Astrocyte of the cerebellum (primary cell): ENCODE measurements at regions not wholly inside any gene's neighbourhood (a gene's known extent, or its start where the extent isn't known, plus 50 kb on each side); places are given as distances from the start of the nearest gene placed in this dataset.

Experiments
- DNase-seq: peaks from one replicate; pipeline ENCODE4 v3.0.0-alpha.2; 2011; ENCODE audit warnings: low read depth
- H3K4me3 ChIP-seq: 2 replicates; pipeline ENCODE4 v1.5.1; 2011; ENCODE audit warnings: mild to moderate bottlenecking, low read depth, low read length, moderate library complexity
- CTCF ChIP-seq: IDR thresholded peaks from 2 replicates; pipeline ENCODE4 v1.5.1; 2012; ENCODE audit warnings: low read length, low read depth, moderate library complexity, mild to moderate bottlenecking; ENCODE audit errors: missing control alignments
- in situ Hi-C: cut with HindIII; loops from 2 replicates; pipeline ENCODE4 v1.10.0; 2017; ENCODE audit warnings: low sequenced_read_pairs

DNA sequence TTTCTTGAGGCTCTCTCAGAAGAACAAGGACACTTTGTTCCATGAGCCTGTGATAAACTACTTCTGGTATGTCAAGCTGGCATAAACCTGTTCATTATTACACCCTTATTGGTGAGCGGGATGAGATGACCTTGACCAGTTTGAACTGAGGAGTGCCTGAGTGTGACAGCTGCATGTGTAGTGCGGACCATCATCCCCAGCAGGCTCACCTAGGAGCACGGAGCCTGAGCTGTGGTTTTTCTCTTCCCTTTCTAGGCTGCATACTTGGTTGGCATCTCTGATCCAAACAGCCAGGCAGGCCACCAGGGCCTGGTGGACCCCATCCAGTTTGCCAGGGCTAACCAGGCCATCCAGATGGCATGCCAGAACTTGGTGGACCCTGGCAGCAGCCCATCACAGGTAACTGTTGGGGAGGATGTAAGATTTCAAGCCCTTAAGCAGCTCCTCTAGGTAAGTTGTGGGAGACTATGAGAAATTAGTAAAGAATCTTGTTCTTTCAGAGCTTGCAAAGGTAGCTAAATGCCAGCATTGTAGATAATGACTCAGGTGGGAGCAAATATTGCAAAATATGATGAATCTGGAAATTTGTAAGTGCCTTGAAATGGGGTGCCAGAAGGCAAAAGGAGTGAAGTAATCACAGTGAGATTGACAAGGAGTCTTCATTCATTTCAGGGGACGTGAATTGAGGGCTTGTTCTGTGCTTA is 288.9 kb upstream of the TPM1 start:
- DNase-seq = no peak
- in situ Hi-C loops = no loop called here
- H3K4me3 ChIP-seq = no peak overlapping the region
- TF ChIP-seq CTCF = no peak

GRCh38 chr15:62756326-62756994 is 286.1 kb upstream of the TPM1 start:
- no peak overlapping the region for H3K4me3 ChIP-seq
- no peak for TF ChIP-seq CTCF
- DNase-seq = no peak
- in situ Hi-C loops = no loop called here

- DNase-seq = no peak
- in situ Hi-C loops = no loop called here
- no peak for TF ChIP-seq CTCF
- no peak overlapping the region for H3K4me3 ChIP-seq
These were observed 285.6 kb upstream of the TPM1 start for GRCh38 chr15:62756995-62757360.

DNA sequence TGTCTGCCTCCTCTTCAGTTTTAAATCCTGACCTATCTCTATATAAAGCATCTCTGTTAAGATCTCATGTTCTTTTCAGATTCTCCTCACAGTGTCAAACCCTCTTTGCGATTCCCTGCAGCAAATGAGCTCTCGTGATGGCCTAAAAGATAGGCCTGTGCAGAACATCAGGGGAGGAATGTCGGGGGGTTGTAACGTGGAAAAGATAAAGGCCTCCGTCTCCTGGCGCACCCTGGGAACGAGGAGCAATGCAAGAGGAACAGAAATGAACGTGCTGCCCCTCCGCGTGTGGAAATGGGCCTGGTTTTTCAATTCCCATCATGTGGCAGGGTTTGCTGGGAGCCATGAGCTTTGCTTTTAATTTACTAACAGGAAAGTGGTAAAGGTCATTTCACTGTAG is 285.0 kb upstream of the TPM1 start:
- DNase-seq = no peak
- H3K4me3 ChIP-seq = no peak overlapping the region
- in situ Hi-C loops = no loop called here
- no peak for TF ChIP-seq CTCF

GRCh38 chr15:62758126-62758951 is 284.2 kb upstream of the TPM1 start:
- no peak for TF ChIP-seq CTCF
- DNase-seq = peak; percentile 96
- H3K4me3 ChIP-seq = no peak overlapping the region

DNA sequence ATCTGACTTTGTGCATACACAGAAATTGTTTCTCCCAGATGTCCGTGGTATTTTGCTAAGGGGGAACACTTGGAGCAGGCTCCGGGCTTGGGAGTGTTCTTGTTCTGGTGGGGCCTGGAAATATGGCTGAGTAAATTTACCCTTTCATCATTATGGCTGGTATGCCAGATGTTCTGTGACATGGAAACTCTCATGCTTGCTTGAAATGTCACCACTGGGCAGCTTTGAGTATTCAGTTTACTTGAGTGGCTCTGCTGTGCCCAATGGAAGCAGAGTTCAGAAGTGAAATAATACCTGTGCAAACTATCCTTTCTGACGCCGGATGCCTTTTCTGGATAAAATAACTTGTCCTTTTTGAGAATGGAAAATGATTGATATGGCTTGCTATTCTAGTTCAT is 283.6 kb upstream of the TPM1 start:
- no peak overlapping the region for H3K4me3 ChIP-seq
- TF ChIP-seq CTCF = no peak
- no peak for DNase-seq
- in situ Hi-C loops = no loop called here

More at GRCh38 chr15:62758126-62758951, 284.2 kb upstream of the TPM1 start:
- in situ Hi-C loops = no loop called here
